Endothelial cell of umbilical vein (primary cell): ENCODE measurements at regions not wholly inside any gene's neighbourhood (a gene's known extent, or its start where the extent isn't known, plus 50 kb on each side); places are given as distances from the start of the nearest gene placed in this dataset.

ENCODE experiments used
- BruUV-seq: library from RNA; stranded (reverse); fragments of 400-500 nt; replicated peaks from 2 replicates; lab custom pipeline; 2021; lab: Mats Ljungman, UMichigan
- CTCF ChIA-PET: fragments of 300-600, 350-600 bp; sonication (Branson Sonifier 250); formaldehyde crosslinking; loops from one replicate; lab custom pipeline; 2021; ENCODE audit warnings: antibody characterized with exemption, inconsistent platforms; lab: Charles Lee
- POLR2A ChIA-PET: fragments of 300-600, 350-600 bp; sonication (Branson Sonifier 250); formaldehyde crosslinking; loops from one replicate; lab custom pipeline; 2021; ENCODE audit warnings: antibody characterized with exemption, inconsistent platforms; lab: Charles Lee
- DNase-seq: peaks from one replicate; pipeline ENCODE4 v3.0.0-alpha.2; 2011; ENCODE audit warnings: low read depth, low spot score
- FAIRE-seq: peaks from 2 replicates; lab custom pipeline; 2011; peaks lifted over from hg19 to GRCh38; lab: Jason Lieb, UNC
- H2AFZ ChIP-seq: 2 replicates; pipeline ENCODE4 v1.6.0; 2012; ENCODE audit warnings: low read depth, low read length, control low read depth, inconsistent platforms
- H3K27ac ChIP-seq: 2 replicates; pipeline ENCODE4 v1.5.1; 2011; ENCODE audit warnings: low read depth, mild to moderate bottlenecking, control low read depth, low read length, moderate library complexity; ENCODE audit not compliant: insufficient read depth
- H3K27me3 ChIP-seq, 2 experiments: 2 replicates each; pipeline versions ENCODE4 v1.6.0 to v1.6.1; 2011; ENCODE audit warnings: low read length in 2 of 2, mixed read lengths in 1 of 2; ENCODE audit not compliant: control insufficient read depth in 2 of 2, insufficient read depth in 2 of 2
- H3K36me3 ChIP-seq, 2 experiments: 2 replicates in 1 of 2; 3 replicates in 1 of 2; pipeline ENCODE4 v1.5.1; 2011; ENCODE audit warnings: low read length in 2 of 2, mild to moderate bottlenecking in 1 of 2, moderate library complexity in 1 of 2; ENCODE audit not compliant: control insufficient read depth in 2 of 2, insufficient read depth in 2 of 2; ENCODE audit errors: extremely low read depth in 1 of 2
- H3K4me1 ChIP-seq: 3 replicates; pipeline ENCODE4 v1.5.1; 2011; ENCODE audit warnings: mild to moderate bottlenecking, low read length; ENCODE audit not compliant: control insufficient read depth, insufficient read depth; ENCODE audit errors: extremely low read depth
- H3K4me2 ChIP-seq: 2 replicates; pipeline ENCODE4 v1.6.1; 2011; ENCODE audit warnings: low read length, control low read depth, mixed read lengths; ENCODE audit not compliant: insufficient read depth
- H3K4me3 ChIP-seq, 3 experiments: fragments of 200-600 bp in 1 of 3; sonication (generic), shearing (Covaris generic) in 1 of 3; replicated peaks in 1 of 3; 2 replicates each; pipeline ENCODE4 v1.5.1; 2011 to 2016; ENCODE audit warnings: control low read depth in 3 of 3, low read length in 3 of 3, mild to moderate bottlenecking in 2 of 3, inconsistent platforms in 1 of 3, low read depth in 1 of 3, moderate library complexity in 1 of 3; ENCODE audit not compliant: insufficient read depth in 1 of 3
- H3K79me2 ChIP-seq: 2 replicates; pipeline ENCODE4 v1.6.0; 2012; ENCODE audit warnings: low read length, inconsistent platforms; ENCODE audit not compliant: control insufficient read depth, insufficient read depth
- H3K9ac ChIP-seq: replicated peaks from 2 replicates; pipeline ENCODE3; 2011; ENCODE audit warnings: low read length, control low read depth; ENCODE audit not compliant: insufficient read depth; ENCODE audit errors: extremely low read depth
- H3K9me1 ChIP-seq: replicated peaks from 3 replicates; pipeline ENCODE4 v1.6.0; 2011; ENCODE audit warnings: mild to moderate bottlenecking, low read length; ENCODE audit not compliant: control insufficient read depth, insufficient read depth; ENCODE audit errors: extremely low read depth
- H3K9me3 ChIP-seq: replicated peaks from 2 replicates; pipeline ENCODE4 v1.5.1; 2012; ENCODE audit warnings: low read length, inconsistent platforms; ENCODE audit not compliant: control insufficient read depth, insufficient read depth
- H4K20me1 ChIP-seq: replicated peaks from 2 replicates; pipeline ENCODE3; 2011; ENCODE audit warnings: mild to moderate bottlenecking, low read length; ENCODE audit not compliant: control insufficient read depth, insufficient read depth; ENCODE audit errors: extremely low read depth
- CTCF ChIP-seq, 2 donors: IDR thresholded peaks; 1 replicate in 1 of 2; 2 replicates in 1 of 2; pipeline ENCODE4 v1.5.1; 2011; ENCODE audit warnings: low read length in 2 of 2, mild to moderate bottlenecking in 2 of 2, moderate library complexity in 2 of 2, control low read depth in 1 of 2, inconsistent platforms in 1 of 2, low read depth in 1 of 2; ENCODE audit not compliant: insufficient read depth in 1 of 2; ENCODE audit errors: extremely low read depth in 1 of 2
- EZH2 ChIP-seq: IDR thresholded peaks from 2 replicates; pipeline ENCODE4 v1.6.1; 2012; ENCODE audit warnings: borderline replicate concordance, low read depth, mild to moderate bottlenecking, moderate library complexity, low read length, inconsistent platforms; ENCODE audit not compliant: severe bottlenecking
- FOS ChIP-seq: IDR thresholded peaks from 2 replicates; pipeline ENCODE4 v1.6.1; 2011; ENCODE audit warnings: mild to moderate bottlenecking, low read length, moderate library complexity, borderline replicate concordance; ENCODE audit not compliant: insufficient read depth
- GATA2 ChIP-seq: IDR thresholded peaks from 2 replicates; pipeline ENCODE4 v1.7.0; 2011; ENCODE audit warnings: low read depth, mild to moderate bottlenecking, moderate library complexity, mixed read lengths, low read length; ENCODE audit not compliant: insufficient read length, insufficient read depth
- JUN ChIP-seq: IDR thresholded peaks from 2 replicates; pipeline ENCODE4 v1.6.1; 2011; ENCODE audit warnings: borderline replicate concordance, low read depth; ENCODE audit not compliant: insufficient read length, insufficient read depth
- MAX ChIP-seq: IDR thresholded peaks from 2 replicates; pipeline ENCODE4 v1.6.1; 2011; ENCODE audit not compliant: insufficient read depth, insufficient read length
- MYC ChIP-seq: IDR thresholded peaks from one replicate; pipeline ENCODE4 v1.6.1; 2011; ENCODE audit warnings: mild to moderate bottlenecking, low read depth, low read length
- POLR2A ChIP-seq: IDR thresholded peaks from 2 replicates; pipeline ENCODE4 v1.6.1; 2012; ENCODE audit warnings: low read depth, mild to moderate bottlenecking, control low read depth, low read length
- POLR2AphosphoS5 ChIP-seq: IDR thresholded peaks from 2 replicates; pipeline ENCODE4 v1.6.1; 2012; ENCODE audit warnings: low read depth, mild to moderate bottlenecking, control low read depth, low read length, moderate library complexity; ENCODE audit not compliant: insufficient read depth
- dilution Hi-C: fragments of 300-500 bp; cut with MboI; formaldehyde crosslinking; loops from one replicate; pipeline ENCODE4 v1.15.0; 2019; ENCODE audit warnings: low sequenced_read_pairs; ENCODE audit not compliant: extremely low pct_ligation_motif_present
- intact Hi-C: fragments of 100-400 bp; cut with micrococcal nuclease; formaldehyde crosslinking; loops from one replicate; pipeline ENCODE4 v1.10.0; 2022

GRCh38 chr13:43981512-43982301 lies 102.0 kb downstream of the LACC1 start:
- DNase-seq (no peak), FAIRE-seq (no peak)
- ChIA-PET CTCF (no interaction called here), POLR2A (no interaction called here)
- no peaks in the 10 kb centered on the region for H3K79me2 ChIP-seq
- H3K27ac ChIP-seq, result no peak overlapping the region
- intact Hi-C loops, result no loop called here
- H3K9me1 ChIP-seq, result no peaks in the 10 kb centered on the region
- no peaks in the 10 kb centered on the region for H3K36me3 ChIP-seq
- dilution Hi-C loops, result no loop called here
- BruUV-seq, result no TSS peak
- H4K20me1 ChIP-seq, result no peaks in the 10 kb centered on the region
- no peak overlapping the region for H3K4me3 ChIP-seq
- no peak overlapping the region for H2AFZ ChIP-seq
- TF ChIP-seq FOS, result no peak
- TF ChIP-seq MAX, result no peak
- no peak for TF ChIP-seq GATA2
- TF ChIP-seq POLR2AphosphoS5, result no peak
- TF ChIP-seq MYC, result no peak
- TF ChIP-seq JUN, result no peak
- TF ChIP-seq CTCF (IDR thresholded peaks at IDR 0.05; ENCODE audit: extremely low read depth in 1 of 2, insufficient read depth in 1 of 2, low read depth in 1 of 2, low read length in 2 of 2), result no peak
- TF ChIP-seq EZH2, result no peak
- no peak for TF ChIP-seq POLR2A
- no peaks in the 10 kb centered on the region for H3K9me3 ChIP-seq
- no peak overlapping the region for H3K4me2 ChIP-seq
- H3K9ac ChIP-seq, result no peak overlapping the region
- H3K4me1 ChIP-seq, result no peaks in the 10 kb centered on the region
- peaks cover 6% of the 10 kb centered on the region in 2 experiments for H3K27me3 ChIP-seq
